Loucy (cell line): ENCODE measurements at regions not wholly inside any gene's neighbourhood (a gene's known extent, or its start where the extent isn't known, plus 50 kb on each side); places are given as distances from the start of the nearest gene placed in this dataset.
"Not testable (repeated sequence)": the region's sequence is repeated elsewhere in the genome, so short reads cannot be mapped to it uniquely, and the experiment has no call there.

Experiments used
- H2AFZ ChIP-seq: fragments of 200-600 bp; sonication (generic); 2 replicates; pipeline ENCODE4 v1.6.0; 2016; ENCODE audit warnings: antibody characterized with exemption, mild to moderate bottlenecking, low read length, moderate library complexity
- H3F3A ChIP-seq: fragments of 200-600 bp; 2 replicates; pipeline ENCODE4 v1.6.0; 2016; ENCODE audit warnings: antibody characterized with exemption, low read depth, mild to moderate bottlenecking
- H3K27me3 ChIP-seq: fragments of 200-600 bp; sonication (generic); 2 replicates; pipeline ENCODE4 v1.6.1; 2014; ENCODE audit warnings: low read length, mild to moderate bottlenecking; ENCODE audit not compliant: insufficient read depth, poor library complexity, severe bottlenecking
- H3K36me3 ChIP-seq: fragments of 200-600 bp; sonication (generic); 2 replicates; pipeline ENCODE4 v1.6.1; 2016; ENCODE audit warnings: low read length; ENCODE audit not compliant: insufficient read depth
- H3K4me1 ChIP-seq: fragments of 200-600 bp; sonication (generic); 2 replicates; pipeline ENCODE4 v1.5.1; 2014; ENCODE audit warnings: low read length, mild to moderate bottlenecking; ENCODE audit not compliant: insufficient read depth, poor library complexity, severe bottlenecking
- H3K4me2 ChIP-seq: fragments of 200-600 bp; sonication (generic); 2 replicates; pipeline ENCODE4 v1.6.0; 2014; ENCODE audit warnings: antibody characterized with exemption, low read length, low read depth, mild to moderate bottlenecking; ENCODE audit not compliant: poor library complexity, severe bottlenecking
- H3K4me3 ChIP-seq: fragments of 200-600 bp; sonication (generic); 2 replicates; pipeline ENCODE4 v1.5.1; 2014; ENCODE audit warnings: low read length, mild to moderate bottlenecking, mixed read lengths; ENCODE audit not compliant: poor library complexity, severe bottlenecking
- H3K79me2 ChIP-seq: fragments of 200-600 bp; sonication (generic); 2 replicates; pipeline ENCODE4 v1.6.1; 2014; ENCODE audit warnings: low read length; ENCODE audit not compliant: insufficient read depth
- H3K9ac ChIP-seq: fragments of 200-600 bp; sonication (generic); 2 replicates; pipeline ENCODE4 v1.6.0; 2014; ENCODE audit warnings: mild to moderate bottlenecking, low read depth, low read length, moderate library complexity; ENCODE audit not compliant: poor library complexity, severe bottlenecking
- H3K9me2 ChIP-seq: fragments of 200-600 bp; sonication (generic); replicated peaks from 2 replicates; pipeline ENCODE4 v1.6.1; 2016; ENCODE audit warnings: low read depth, low read length, mixed read lengths
- H3K9me3 ChIP-seq: fragments of 200-600 bp; sonication (generic); 2 replicates; pipeline ENCODE4 v1.6.1; 2014; ENCODE audit warnings: mild to moderate bottlenecking, antibody characterized with exemption, low read length, low read depth; ENCODE audit not compliant: insufficient read depth
- H4K20me1 ChIP-seq: fragments of 200-600 bp; sonication (generic); 2 replicates; pipeline ENCODE4 v1.6.0; 2014; ENCODE audit warnings: antibody characterized with exemption, low read length, mild to moderate bottlenecking; ENCODE audit not compliant: insufficient read depth, poor library complexity, severe bottlenecking
- EZH2phosphoT487 ChIP-seq: fragments of 200-600 bp; IDR thresholded peaks from 2 replicates; pipeline ENCODE4 v1.6.1; 2018; ENCODE audit warnings: antibody characterized with exemption, mild to moderate bottlenecking, moderate library complexity, borderline replicate concordance
- TF ChIP-seq, protein P1 (sequence below): fragments of 200-600 bp; sonication (generic); conservative IDR thresholded peaks from 2 replicates; pipeline ENCODE4 v1.5.1; 2014; ENCODE audit warnings: mild to moderate bottlenecking, antibody characterized with exemption, low read length

DNA sequence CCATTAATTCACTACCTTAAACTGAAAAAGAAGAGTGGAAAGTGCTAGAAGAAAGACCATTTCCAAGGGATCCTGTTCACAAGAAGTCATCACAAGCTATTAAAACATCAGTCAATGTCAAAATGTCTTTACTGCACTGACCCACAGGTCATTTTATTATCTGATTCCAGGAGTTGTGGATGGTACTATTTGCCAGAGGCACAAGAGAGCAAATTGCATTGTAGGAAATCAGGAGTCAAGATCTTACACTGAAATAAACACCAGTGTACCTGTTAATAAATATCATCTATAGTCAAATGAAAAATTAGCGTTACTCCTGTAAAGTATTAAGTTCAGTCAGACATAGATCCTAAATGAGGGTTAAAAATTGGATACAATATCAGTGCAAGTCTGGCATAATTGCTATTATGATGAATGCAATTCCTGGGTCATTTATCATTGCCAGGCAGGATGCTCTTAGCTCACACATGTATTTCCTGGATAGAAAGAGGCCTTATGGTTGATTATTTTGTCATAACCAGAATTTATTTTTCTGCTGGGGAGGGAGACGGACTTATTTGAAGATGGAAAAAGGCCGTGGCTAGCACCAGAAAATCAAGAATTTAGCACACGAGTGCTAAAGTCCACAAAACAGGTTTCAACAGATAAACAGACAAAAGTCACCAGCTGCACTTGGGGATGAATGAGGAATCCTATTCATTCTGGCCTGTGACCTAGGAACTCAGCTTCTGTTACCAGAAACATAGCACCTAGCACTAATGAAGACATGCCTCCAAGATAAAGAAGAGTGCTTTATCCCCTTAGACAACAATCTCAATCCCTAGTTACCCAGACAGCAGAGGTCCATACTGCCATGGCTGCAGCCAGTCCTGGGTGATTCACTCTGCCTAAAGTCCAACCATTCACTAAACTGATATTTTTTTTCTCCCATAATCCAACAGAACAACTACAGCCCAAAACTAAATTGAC lies 683.1 kb upstream of the POM121L12 start:
- Histone ChIP-seq H3K36me3 (no peaks in the 10 kb centered on the region), H3K4me3 (no peak overlapping the region), H2AFZ (no peak overlapping the region), H3K9ac (no peak overlapping the region), H3K27me3 (no peaks in the 10 kb centered on the region), H4K20me1 (no peaks in the 10 kb centered on the region), H3K4me2 (no peak overlapping the region), H3K9me2 (no peaks in the 10 kb centered on the region), H3K79me2 (no peaks in the 10 kb centered on the region), H3K4me1 (no peaks in the 10 kb centered on the region), H3K9me3 (no peaks in the 10 kb centered on the region), H3F3A (no peaks in the 10 kb centered on the region)
- TF ChIP-seq, protein P1, sequence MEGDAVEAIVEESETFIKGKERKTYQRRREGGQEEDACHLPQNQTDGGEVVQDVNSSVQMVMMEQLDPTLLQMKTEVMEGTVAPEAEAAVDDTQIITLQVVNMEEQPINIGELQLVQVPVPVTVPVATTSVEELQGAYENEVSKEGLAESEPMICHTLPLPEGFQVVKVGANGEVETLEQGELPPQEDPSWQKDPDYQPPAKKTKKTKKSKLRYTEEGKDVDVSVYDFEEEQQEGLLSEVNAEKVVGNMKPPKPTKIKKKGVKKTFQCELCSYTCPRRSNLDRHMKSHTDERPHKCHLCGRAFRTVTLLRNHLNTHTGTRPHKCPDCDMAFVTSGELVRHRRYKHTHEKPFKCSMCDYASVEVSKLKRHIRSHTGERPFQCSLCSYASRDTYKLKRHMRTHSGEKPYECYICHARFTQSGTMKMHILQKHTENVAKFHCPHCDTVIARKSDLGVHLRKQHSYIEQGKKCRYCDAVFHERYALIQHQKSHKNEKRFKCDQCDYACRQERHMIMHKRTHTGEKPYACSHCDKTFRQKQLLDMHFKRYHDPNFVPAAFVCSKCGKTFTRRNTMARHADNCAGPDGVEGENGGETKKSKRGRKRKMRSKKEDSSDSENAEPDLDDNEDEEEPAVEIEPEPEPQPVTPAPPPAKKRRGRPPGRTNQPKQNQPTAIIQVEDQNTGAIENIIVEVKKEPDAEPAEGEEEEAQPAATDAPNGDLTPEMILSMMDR: no peak
- TF ChIP-seq EZH2phosphoT487: no peak

DNA sequence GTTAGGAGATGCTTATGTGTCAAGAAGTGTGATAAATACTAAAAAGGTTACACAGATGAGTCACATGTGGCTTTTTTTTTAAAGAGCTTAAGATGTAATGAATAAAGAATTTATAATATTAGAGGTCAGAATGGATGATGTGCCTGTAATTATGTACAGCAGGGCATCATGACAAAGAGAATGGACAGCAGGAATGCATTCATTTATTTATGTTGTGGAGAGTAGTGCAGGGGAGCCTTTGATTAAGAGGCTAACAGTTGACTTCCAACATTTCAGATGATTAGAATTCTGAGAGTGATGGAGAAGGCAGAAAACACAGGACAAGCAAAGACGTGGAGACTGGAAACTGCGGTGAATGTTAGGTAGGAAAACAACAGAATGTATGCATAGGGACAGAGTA lies 691.4 kb upstream of the POM121L12 start:
- no peaks in the 10 kb centered on the region for H3K4me1 ChIP-seq
- no peak overlapping the region for H3K9ac ChIP-seq
- TF ChIP-seq EZH2phosphoT487: no peak
- TF ChIP-seq, protein P1: no peak
- H3K9me2 ChIP-seq: no peaks in the 10 kb centered on the region
- no peak overlapping the region for H3K4me3 ChIP-seq
- no peak overlapping the region for H2AFZ ChIP-seq
- H3K79me2 ChIP-seq: no peaks in the 10 kb centered on the region
- H3K9me3 ChIP-seq: no peaks in the 10 kb centered on the region; the same call in 1 of the 2 replicates
- H3K36me3 ChIP-seq: no peaks in the 10 kb centered on the region
- H3F3A ChIP-seq: no peaks in the 10 kb centered on the region
- H4K20me1 ChIP-seq: no peaks in the 10 kb centered on the region
- H3K4me2 ChIP-seq: no peak overlapping the region
- H3K27me3 ChIP-seq: no peaks in the 10 kb centered on the region

DNA sequence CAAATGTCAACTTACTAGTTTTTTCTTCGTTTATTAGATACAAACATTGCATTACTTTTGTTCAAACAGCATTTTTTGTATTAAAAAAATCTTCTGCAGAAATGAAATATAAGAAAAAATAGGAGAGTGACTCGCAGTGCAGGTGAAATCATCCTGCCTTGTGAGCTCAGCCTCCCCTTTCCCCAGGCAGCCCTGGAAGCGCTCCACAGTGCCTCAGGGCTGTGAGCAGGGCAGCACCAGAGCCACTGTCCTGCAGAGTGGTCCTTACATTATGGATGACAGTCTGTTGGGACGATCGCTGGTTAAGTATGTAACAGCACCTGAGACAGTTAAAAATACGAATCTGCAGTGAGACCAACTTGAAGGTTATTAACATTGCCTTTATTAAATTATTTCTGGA lies 695.4 kb upstream of the POM121L12 start:
- no peaks in the 10 kb centered on the region for H4K20me1 ChIP-seq
- H3K9me2 ChIP-seq: no peaks in the 10 kb centered on the region
- H2AFZ ChIP-seq: no peak overlapping the region
- TF ChIP-seq EZH2phosphoT487: no peak
- TF ChIP-seq, protein P1: no peak
- H3K4me3 ChIP-seq: no peak overlapping the region
- no peaks in the 10 kb centered on the region for H3K4me1 ChIP-seq
- no peaks in the 10 kb centered on the region for H3K36me3 ChIP-seq
- no peaks in the 10 kb centered on the region for H3K27me3 ChIP-seq
- H3K4me2 ChIP-seq: no peak overlapping the region
- no peaks in the 10 kb centered on the region for H3F3A ChIP-seq
- H3K79me2 ChIP-seq: no peaks in the 10 kb centered on the region
- H3K9me3 ChIP-seq: no peaks in the 10 kb centered on the region
- H3K9ac ChIP-seq: no peak overlapping the region

- H3K27me3 ChIP-seq: not testable (repeated sequence)
Measured at GRCh38 chr7:52328328-52328727, 707.1 kb upstream of the POM121L12 start.

More at GRCh38 chr7:52328328-52328727, 707.1 kb upstream of the POM121L12 start:
- not testable (repeated sequence) for H3K4me1 ChIP-seq, H2AFZ ChIP-seq, H3K4me3 ChIP-seq, H3F3A ChIP-seq, H3K9me3 ChIP-seq, H3K9ac ChIP-seq, H3K9me2 ChIP-seq, H4K20me1 ChIP-seq, H3K36me3 ChIP-seq, H3K79me2 ChIP-seq, H3K4me2 ChIP-seq
